ENCODE measurements at regions not wholly inside any gene's neighbourhood (a gene's known extent, or its start where the extent isn't known, plus 50 kb on each side); places are given as distances from the start of the nearest gene placed in this dataset.

DNA sequence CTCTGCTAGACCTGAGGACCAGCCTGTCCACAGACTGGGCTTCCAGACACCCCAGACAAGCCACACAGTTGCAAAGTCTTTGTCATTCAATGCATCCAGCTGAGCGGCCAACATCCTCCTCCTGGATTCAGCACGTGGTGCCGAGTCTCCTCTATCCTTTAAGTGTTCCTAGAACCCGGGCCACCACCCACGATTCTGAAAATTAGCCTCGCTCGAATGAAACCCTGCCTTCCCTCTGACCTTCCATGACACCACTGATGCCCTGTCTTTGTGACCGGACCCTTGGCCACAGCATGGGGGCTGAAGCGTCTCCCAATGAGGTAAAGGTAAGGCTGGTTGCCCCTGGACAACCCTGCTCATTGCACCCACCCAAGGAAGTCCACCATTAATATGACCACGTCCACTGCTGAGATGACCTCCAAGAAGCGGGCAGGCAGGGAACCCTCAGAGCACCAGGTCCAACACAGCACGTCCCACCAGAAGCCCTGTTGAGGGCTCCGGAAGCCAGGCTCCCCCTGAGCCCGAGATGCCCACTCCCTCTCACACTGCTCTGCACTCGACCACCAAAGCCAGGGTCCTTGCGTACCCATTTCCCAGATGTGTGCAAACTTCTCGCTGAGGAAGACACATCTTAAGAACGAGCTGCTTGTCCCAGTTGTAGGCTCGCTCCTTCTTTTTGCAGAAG lies 279.0 kb downstream of the CTTN start:
- ATAC-seq: no peak

More for the DNA sequence above, 279.0 kb downstream of the CTTN start:
- Histone ChIP-seq H3K9me2 (ENCODE audit: insufficient read depth) (no peaks in the 10 kb centered on the region), H4K20me1 (ENCODE audit: insufficient read depth) (no peaks in the 10 kb centered on the region), H3K4me3 (replicated peaks in 1 of 2; ENCODE audit: low read depth in 1 of 2, low read length in 2 of 2) (no peak overlapping the region), H3K9me3 (ENCODE audit: control insufficient read depth in 1 of 2, insufficient read depth in 1 of 2, low read depth in 1 of 2, low read length in 2 of 2) (no peaks in the 10 kb centered on the region), H3K4me2 (ENCODE audit: low read length) (no peak overlapping the region), H3K9ac (ENCODE audit: low read length) (no peak overlapping the region), H2AFZ (ENCODE audit: low read depth, low read length, poor library complexity, severe bottlenecking) (no peak overlapping the region), H3K27ac (ENCODE audit: low read depth, low read length) (no peak overlapping the region), H3K36me3 (ENCODE audit: control insufficient read depth in 1 of 2, insufficient read depth in 2 of 2, low read length in 2 of 2) (no peaks in the 10 kb centered on the region), H3K79me2 (ENCODE audit: insufficient read depth, low read length) (no peaks in the 10 kb centered on the region), H3K4me1 (ENCODE audit: control insufficient read depth in 1 of 2, insufficient read depth in 2 of 2, low read length in 2 of 2) (peaks cover 0 to 8% of the 10 kb centered on the region in 2 experiments; a peak in 3 of 4 replicates), H3K27me3 (ENCODE audit: insufficient read depth, low read length) (no peaks in the 10 kb centered on the region)
- POLR2A ChIA-PET: no interaction called here
- no peak for TF ChIP-seq TCF7L2 (IDR thresholded peaks at IDR 0.05; ENCODE audit: borderline replicate concordance, extremely low read depth, insufficient read depth, insufficient read length)
- TF ChIP-seq, protein P1, sequence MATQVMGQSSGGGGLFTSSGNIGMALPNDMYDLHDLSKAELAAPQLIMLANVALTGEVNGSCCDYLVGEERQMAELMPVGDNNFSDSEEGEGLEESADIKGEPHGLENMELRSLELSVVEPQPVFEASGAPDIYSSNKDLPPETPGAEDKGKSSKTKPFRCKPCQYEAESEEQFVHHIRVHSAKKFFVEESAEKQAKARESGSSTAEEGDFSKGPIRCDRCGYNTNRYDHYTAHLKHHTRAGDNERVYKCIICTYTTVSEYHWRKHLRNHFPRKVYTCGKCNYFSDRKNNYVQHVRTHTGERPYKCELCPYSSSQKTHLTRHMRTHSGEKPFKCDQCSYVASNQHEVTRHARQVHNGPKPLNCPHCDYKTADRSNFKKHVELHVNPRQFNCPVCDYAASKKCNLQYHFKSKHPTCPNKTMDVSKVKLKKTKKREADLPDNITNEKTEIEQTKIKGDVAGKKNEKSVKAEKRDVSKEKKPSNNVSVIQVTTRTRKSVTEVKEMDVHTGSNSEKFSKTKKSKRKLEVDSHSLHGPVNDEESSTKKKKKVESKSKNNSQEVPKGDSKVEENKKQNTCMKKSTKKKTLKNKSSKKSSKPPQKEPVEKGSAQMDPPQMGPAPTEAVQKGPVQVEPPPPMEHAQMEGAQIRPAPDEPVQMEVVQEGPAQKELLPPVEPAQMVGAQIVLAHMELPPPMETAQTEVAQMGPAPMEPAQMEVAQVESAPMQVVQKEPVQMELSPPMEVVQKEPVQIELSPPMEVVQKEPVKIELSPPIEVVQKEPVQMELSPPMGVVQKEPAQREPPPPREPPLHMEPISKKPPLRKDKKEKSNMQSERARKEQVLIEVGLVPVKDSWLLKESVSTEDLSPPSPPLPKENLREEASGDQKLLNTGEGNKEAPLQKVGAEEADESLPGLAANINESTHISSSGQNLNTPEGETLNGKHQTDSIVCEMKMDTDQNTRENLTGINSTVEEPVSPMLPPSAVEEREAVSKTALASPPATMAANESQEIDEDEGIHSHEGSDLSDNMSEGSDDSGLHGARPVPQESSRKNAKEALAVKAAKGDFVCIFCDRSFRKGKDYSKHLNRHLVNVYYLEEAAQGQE (IDR thresholded peaks at IDR 0.05; ENCODE audit: low read depth): no peak
- TF ChIP-seq ZFX (IDR thresholded peaks at IDR 0.05): no peak
- TF ChIP-seq, protein P2, sequence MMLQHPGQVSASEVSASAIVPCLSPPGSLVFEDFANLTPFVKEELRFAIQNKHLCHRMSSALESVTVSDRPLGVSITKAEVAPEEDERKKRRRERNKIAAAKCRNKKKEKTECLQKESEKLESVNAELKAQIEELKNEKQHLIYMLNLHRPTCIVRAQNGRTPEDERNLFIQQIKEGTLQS (IDR thresholded peaks at IDR 0.05): no peak
- TF ChIP-seq POLR2A (IDR thresholded peaks at IDR 0.05; ENCODE audit: borderline replicate concordance, extremely low read depth, insufficient read depth, insufficient read length): no peak
- no peak for TF ChIP-seq FOSL1 (IDR thresholded peaks at IDR 0.05; ENCODE audit: low read depth)
- no peak for TF ChIP-seq RAD21 (IDR thresholded peaks at IDR 0.05; ENCODE audit: low read depth)
- TF ChIP-seq SP1 (IDR thresholded peaks at IDR 0.05; ENCODE audit: low read depth): no peak
- RAD21 ChIA-PET (ENCODE audit: low non-redundant PET in 1 of 2, low total read pairs in 2 of 2, uncharacterized antibody in 2 of 2, unreplicated experiment in 2 of 2): no interaction called here
- intact Hi-C loops (cut with micrococcal nuclease): no loop called here
- CTCF ChIA-PET: no interaction called here
- no TSS peak for BruUV-seq (replicated peaks)
- no peak for DNase-seq (ENCODE audit: low read depth, low spot score)
